ENCODE measurements at regions not wholly inside any gene's neighbourhood (a gene's known extent, or its start where the extent isn't known, plus 50 kb on each side); places are given as distances from the start of the nearest gene placed in this dataset.

DNA sequence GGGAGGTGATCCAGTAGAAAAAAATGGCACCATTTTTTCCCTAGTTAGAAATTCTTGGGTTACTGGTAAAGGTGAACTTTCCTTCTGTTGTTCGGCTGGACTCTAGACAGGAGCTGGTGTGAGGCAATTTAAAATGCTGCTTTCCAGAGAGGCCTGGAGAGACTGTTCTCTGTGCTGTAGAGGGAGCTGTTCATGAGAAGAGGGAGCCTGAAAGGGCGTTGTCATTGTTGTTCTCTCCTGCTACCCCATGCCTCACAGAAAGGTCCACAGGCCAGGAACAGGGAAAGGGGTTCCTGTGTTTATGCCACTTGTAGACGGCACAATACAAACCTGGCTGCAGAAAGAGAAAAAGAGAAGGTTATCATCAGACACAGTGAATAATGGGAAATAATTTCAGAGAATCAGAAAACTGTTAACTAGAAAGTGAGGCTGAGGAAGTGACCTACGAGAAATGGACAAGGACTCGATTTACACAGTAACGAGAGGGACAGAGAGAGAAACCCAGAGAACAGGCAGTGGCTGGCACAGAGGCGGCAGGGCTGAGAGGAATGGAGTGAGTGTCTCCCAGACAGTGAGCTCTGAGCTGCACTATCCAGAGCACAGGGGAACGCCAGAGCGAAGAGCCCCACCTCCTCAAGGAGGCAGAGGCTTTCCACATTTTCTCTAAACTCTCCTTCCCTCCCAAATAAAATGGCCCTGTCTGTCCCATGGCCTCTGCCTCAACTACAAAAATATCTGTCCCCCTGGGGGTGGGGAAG lies 109.2 kb downstream of the RRM1 start:
- Histone ChIP-seq H3K4me3 (no peak overlapping the region), H3K4me1 (peaks cover 0 to 4% (median 0%) of the 10 kb centered on the region in 4 donors), H3K9me3 (no peaks in the 10 kb centered on the region), H3K27me3 (peaks cover 0 to 8% (median 0%) of the 10 kb centered on the region in 4 donors), H3K27ac (replicated peaks in 1 of 4) (no peak overlapping the region), H3K36me3 (no peaks in the 10 kb centered on the region)
- intact Hi-C loops (cut with DNase I), result no loop called here
- WGBS, result 72% methylated on average over 9 of the region's 9 CpGs
- TF ChIP-seq, protein P1, sequence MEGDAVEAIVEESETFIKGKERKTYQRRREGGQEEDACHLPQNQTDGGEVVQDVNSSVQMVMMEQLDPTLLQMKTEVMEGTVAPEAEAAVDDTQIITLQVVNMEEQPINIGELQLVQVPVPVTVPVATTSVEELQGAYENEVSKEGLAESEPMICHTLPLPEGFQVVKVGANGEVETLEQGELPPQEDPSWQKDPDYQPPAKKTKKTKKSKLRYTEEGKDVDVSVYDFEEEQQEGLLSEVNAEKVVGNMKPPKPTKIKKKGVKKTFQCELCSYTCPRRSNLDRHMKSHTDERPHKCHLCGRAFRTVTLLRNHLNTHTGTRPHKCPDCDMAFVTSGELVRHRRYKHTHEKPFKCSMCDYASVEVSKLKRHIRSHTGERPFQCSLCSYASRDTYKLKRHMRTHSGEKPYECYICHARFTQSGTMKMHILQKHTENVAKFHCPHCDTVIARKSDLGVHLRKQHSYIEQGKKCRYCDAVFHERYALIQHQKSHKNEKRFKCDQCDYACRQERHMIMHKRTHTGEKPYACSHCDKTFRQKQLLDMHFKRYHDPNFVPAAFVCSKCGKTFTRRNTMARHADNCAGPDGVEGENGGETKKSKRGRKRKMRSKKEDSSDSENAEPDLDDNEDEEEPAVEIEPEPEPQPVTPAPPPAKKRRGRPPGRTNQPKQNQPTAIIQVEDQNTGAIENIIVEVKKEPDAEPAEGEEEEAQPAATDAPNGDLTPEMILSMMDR (IDR thresholded peaks at IDR 0.05), result no peak
- TF ChIP-seq EP300 (IDR thresholded peaks at IDR 0.05) (no peak), POLR2A (IDR thresholded peaks at IDR 0.05; ENCODE audit: low read depth) (no peak), POLR2AphosphoS5 (IDR thresholded peaks at IDR 0.05) (no peak)
- DNase-seq (ENCODE audit: extremely low spot score), result no peak

- Histone ChIP-seq H3K36me3 (no peaks in the 10 kb centered on the region), H3K4me3 (no peak overlapping the region), H3K9me3 (no peaks in the 10 kb centered on the region), H3K27me3 (peaks cover 0 to 8% (median 0%) of the 10 kb centered on the region in 4 donors), H3K4me1 (peaks cover 0 to 4% (median 0%) of the 10 kb centered on the region in 4 donors), H3K27ac (replicated peaks in 1 of 4) (no peak overlapping the region)
- intact Hi-C loops (cut with DNase I), result no loop called here
- TF ChIP-seq POLR2AphosphoS5 (IDR thresholded peaks at IDR 0.05) (no peak), POLR2A (IDR thresholded peaks at IDR 0.05; ENCODE audit: low read depth) (no peak), EP300 (IDR thresholded peaks at IDR 0.05) (no peak)
- TF ChIP-seq, protein P1 (IDR thresholded peaks at IDR 0.05), result no peak
- no peak for DNase-seq (ENCODE audit: extremely low spot score)
Observed at GRCh38 chr11:4202749-4203148, 108.2 kb downstream of the RRM1 start.

DNA sequence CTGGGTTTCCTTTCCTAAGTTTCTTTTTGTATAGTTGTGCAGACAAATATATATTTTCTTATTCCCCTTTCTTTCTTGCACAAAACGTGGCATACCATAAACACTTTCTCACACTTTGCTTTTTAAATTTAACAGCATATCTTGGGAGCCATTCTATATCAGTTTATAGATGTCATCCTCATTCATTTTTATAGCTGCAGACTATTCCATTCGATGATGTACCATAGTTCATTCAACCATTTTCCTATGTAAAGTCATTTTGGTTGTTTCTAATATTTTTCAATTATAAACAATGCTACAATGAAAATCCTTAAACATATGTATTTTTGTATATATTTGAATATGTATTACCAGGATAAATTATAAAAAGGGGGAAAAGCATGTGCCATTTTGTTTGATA lies 102.5 kb downstream of the RRM1 start:
- Histone ChIP-seq H3K27ac (replicated peaks in 1 of 4) (no peak overlapping the region), H3K36me3 (no peaks in the 10 kb centered on the region), H3K4me3 (no peak overlapping the region), H3K9me3 (no peaks in the 10 kb centered on the region), H3K4me1 (peaks cover 0 to 1% (median 0%) of the 10 kb centered on the region in 4 donors), H3K27me3 (no peaks in the 10 kb centered on the region)
- intact Hi-C loops (cut with DNase I), result no loop called here
- TF ChIP-seq, protein P1 (IDR thresholded peaks at IDR 0.05), result no peak
- no peak for TF ChIP-seq POLR2A (IDR thresholded peaks at IDR 0.05; ENCODE audit: low read depth)
- TF ChIP-seq POLR2AphosphoS5 (IDR thresholded peaks at IDR 0.05), result no peak
- WGBS, result 80% methylated on average over 2 of the region's 2 CpGs
- DNase-seq (ENCODE audit: extremely low spot score), result no peak

DNA sequence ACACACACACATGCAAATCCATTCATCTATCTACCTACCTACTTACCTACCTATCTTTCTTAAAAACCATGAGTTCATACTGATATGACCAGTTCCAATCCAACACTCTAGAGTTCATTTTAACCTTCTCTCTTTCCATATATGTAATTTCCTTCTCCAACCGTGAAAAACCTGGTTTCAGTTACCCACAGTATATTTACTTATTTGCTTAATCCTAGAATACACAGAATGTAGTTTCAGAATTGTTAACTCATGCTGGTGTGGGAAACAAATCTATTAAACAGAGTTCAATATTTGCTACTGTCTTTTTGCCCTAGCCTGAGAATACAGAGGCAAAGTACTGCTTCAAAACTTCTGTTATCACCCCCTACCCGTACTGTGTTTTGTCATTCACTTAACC lies 101.3 kb downstream of the RRM1 start:
- Histone ChIP-seq H3K4me3 (no peak overlapping the region), H3K4me1 (peaks cover 0 to 5% (median 3%) of the 10 kb centered on the region in 4 donors), H3K9me3 (no peaks in the 10 kb centered on the region), H3K36me3 (no peaks in the 10 kb centered on the region), H3K27ac (replicated peaks in 1 of 4) (no peak overlapping the region), H3K27me3 (no peaks in the 10 kb centered on the region)
- intact Hi-C loops (cut with DNase I), result no loop called here
- WGBS, result 64% methylated on average over 2 of the region's 2 CpGs
- DNase-seq (ENCODE audit: extremely low spot score), result no peak
- TF ChIP-seq POLR2A (IDR thresholded peaks at IDR 0.05; ENCODE audit: low read depth) (no peak), POLR2AphosphoS5 (IDR thresholded peaks at IDR 0.05) (no peak), EP300 (IDR thresholded peaks at IDR 0.05) (no peak)
- TF ChIP-seq, protein P1 (IDR thresholded peaks at IDR 0.05), result no peak

DNA sequence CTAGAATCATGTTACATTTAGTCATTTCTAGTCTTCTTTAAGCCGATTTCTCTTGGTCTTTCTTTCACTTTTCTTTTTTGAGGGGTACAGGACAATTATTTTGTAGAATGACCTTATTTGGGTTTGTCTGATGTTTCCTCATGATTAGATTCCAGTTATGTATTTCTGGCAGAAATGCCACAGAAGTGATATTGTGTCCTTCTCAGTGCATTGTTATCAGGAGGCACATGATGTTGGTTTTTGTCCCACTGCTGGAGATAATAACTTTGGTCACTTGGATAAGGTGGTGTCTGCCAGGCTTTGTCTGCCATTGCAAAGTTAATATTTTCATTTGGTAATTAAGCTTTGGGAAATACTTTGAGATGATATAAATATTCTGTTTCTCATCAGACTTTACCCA lies 100.3 kb downstream of the RRM1 start:
- H3K27ac ChIP-seq (replicated peaks in 1 of 4), result no peak overlapping the region
- no peaks in the 10 kb centered on the region for H3K9me3 ChIP-seq
- no peak for DNase-seq (ENCODE audit: extremely low spot score)
- H3K36me3 ChIP-seq, result no peaks in the 10 kb centered on the region
- H3K4me1 ChIP-seq, result peaks cover 0 to 11% (median 9%) of the 10 kb centered on the region in 4 donors
- intact Hi-C loops (cut with DNase I), result no loop called here
- no peak overlapping the region for H3K4me3 ChIP-seq
- 82% methylated on average over 1 of the region's 1 CpG for WGBS
- TF ChIP-seq EP300 (IDR thresholded peaks at IDR 0.05) (no peak), POLR2AphosphoS5 (IDR thresholded peaks at IDR 0.05) (no peak), POLR2A (IDR thresholded peaks at IDR 0.05; ENCODE audit: low read depth) (no peak)
- TF ChIP-seq, protein P1 (IDR thresholded peaks at IDR 0.05), result no peak
- no peaks in the 10 kb centered on the region for H3K27me3 ChIP-seq

Data from esophagus muscularis mucosa (tissue), 4 donors.